CD8-positive, alpha-beta memory T cell (primary cell): ENCODE measurements at regions not wholly inside any gene's neighbourhood (a gene's known extent, or its start where the extent isn't known, plus 50 kb on each side); places are given as distances from the start of the nearest gene placed in this dataset.

ENCODE experiments used
- CTCF ChIA-PET: fragments of 350-600 bp; sonication (Branson Sonifier 250); formaldehyde crosslinking; loops from one replicate; lab custom pipeline; 2021; ENCODE audit warnings: antibody characterized with exemption; lab: Charles Lee
- POLR2A ChIA-PET: fragments of 350-600 bp; sonication (Branson Sonifier 250); formaldehyde crosslinking; loops from one replicate; lab custom pipeline; 2021; ENCODE audit warnings: antibody characterized with exemption; lab: Charles Lee
- DNase-seq, 5 donors: peaks; one replicate each; pipeline versions ENCODE4 v3.0.0 to v3.0.0-alpha.2; 2020 to 2022; ENCODE audit warnings: mixed read lengths in 1 of 5
- H3K27ac ChIP-seq: one replicate; pipeline ENCODE4 v1.7.0; 2013; ENCODE audit warnings: low read depth, mild to moderate bottlenecking, low read length, moderate library complexity
- H3K27me3 ChIP-seq: 2 replicates; pipeline ENCODE4 v1.7.0; 2013; ENCODE audit warnings: low read length, mild to moderate bottlenecking; ENCODE audit not compliant: insufficient read depth, poor library complexity, severe bottlenecking
- H3K36me3 ChIP-seq: 2 replicates; pipeline ENCODE4 v1.7.0; 2013; ENCODE audit warnings: mild to moderate bottlenecking, low read length, moderate library complexity; ENCODE audit not compliant: insufficient read depth
- H3K4me1 ChIP-seq: 2 replicates; pipeline ENCODE4 v1.7.0; 2013; ENCODE audit warnings: mild to moderate bottlenecking, low read length, moderate library complexity; ENCODE audit not compliant: insufficient read depth
- H3K4me3 ChIP-seq: 2 replicates; pipeline ENCODE4 v1.7.0; 2013; ENCODE audit warnings: mild to moderate bottlenecking, low read length
- H3K9me3 ChIP-seq: 2 replicates; pipeline ENCODE4 v1.7.0; 2013; ENCODE audit warnings: mild to moderate bottlenecking, low read length
- H3K27ac Mint-ChIP-seq, 8 donors: one replicate each; pipeline ENCODE4 v1.8.0; 2020 to 2021; ENCODE audit warnings: mixed read lengths in 8 of 8, mild to moderate bottlenecking in 6 of 8, inconsistent platforms in 3 of 8, moderate library complexity in 3 of 8
- H3K27me3 Mint-ChIP-seq, 2 donors: one replicate each; pipeline ENCODE4 v1.8.0; 2020 to 2021; ENCODE audit warnings: mixed read lengths in 2 of 2, mild to moderate bottlenecking in 1 of 2, moderate library complexity in 1 of 2
- H3K36me3 Mint-ChIP-seq, 3 donors: one replicate each; pipeline ENCODE4 v1.8.0; 2020 to 2021; ENCODE audit warnings: mixed read lengths in 3 of 3, inconsistent platforms in 1 of 3, mild to moderate bottlenecking in 1 of 3
- H3K4me1 Mint-ChIP-seq, 3 donors: one replicate each; pipeline ENCODE4 v1.8.0; 2020 to 2021; ENCODE audit warnings: mixed read lengths in 3 of 3, inconsistent platforms in 1 of 3, mild to moderate bottlenecking in 1 of 3
- H3K4me3 Mint-ChIP-seq, 7 donors: one replicate each; pipeline ENCODE4 v1.8.0; 2020 to 2021; ENCODE audit warnings: mixed read lengths in 7 of 7, mild to moderate bottlenecking in 6 of 7, moderate library complexity in 4 of 7, inconsistent platforms in 2 of 7
- H3K9me3 Mint-ChIP-seq, 5 donors: one replicate each; pipeline ENCODE4 v1.8.0; 2020 to 2022; ENCODE audit warnings: mixed read lengths in 5 of 5, mild to moderate bottlenecking in 3 of 5, moderate library complexity in 2 of 5, inconsistent platforms in 1 of 5

- Mint-ChIP-seq H3K27ac (no peak overlapping the region), H3K27me3 (peaks cover 3 to 11% of the 10 kb centered on the region in 2 donors), H3K9me3 (no peaks in the 10 kb centered on the region), H3K4me1 (no peaks in the 10 kb centered on the region), H3K4me3 (no peak overlapping the region), H3K36me3 (no peaks in the 10 kb centered on the region)
- Histone ChIP-seq H3K27me3 (no peaks in the 10 kb centered on the region), H3K4me3 (no peak overlapping the region), H3K9me3 (no peaks in the 10 kb centered on the region), H3K27ac (no peak overlapping the region), H3K36me3 (no peaks in the 10 kb centered on the region), H3K4me1 (no peaks in the 10 kb centered on the region)
- no peak for DNase-seq
- ChIA-PET POLR2A (interaction anchor here (0.6 kb wide), 1 partner anchor 503 kb away, joined by 6 read pairs; no protein-coding TSS in a partner anchor), CTCF (no interaction called here)
These were observed 200.5 kb downstream of the FGF9 start for GRCh38 chr13:21871382-21871781.

GRCh38 chr13:21871919-21872318, 201.0 kb downstream of the FGF9 start:
- H3K27me3 ChIP-seq: no peaks in the 10 kb centered on the region
- Mint-ChIP-seq H3K27ac (no peak overlapping the region), H3K36me3 (no peaks in the 10 kb centered on the region), H3K27me3 (peaks cover 0 to 11% of the 10 kb centered on the region in 2 donors), H3K4me3 (no peak overlapping the region), H3K4me1 (no peaks in the 10 kb centered on the region), H3K9me3 (no peaks in the 10 kb centered on the region)
- H3K9me3 ChIP-seq: no peaks in the 10 kb centered on the region
- no peaks in the 10 kb centered on the region for H3K4me1 ChIP-seq
- no peaks in the 10 kb centered on the region for H3K36me3 ChIP-seq
- ChIA-PET POLR2A (no interaction called here), CTCF (no interaction called here)
- H3K27ac ChIP-seq: no peak overlapping the region
- no peak for DNase-seq
- no peak overlapping the region for H3K4me3 ChIP-seq

- CTCF ChIA-PET: no interaction called here
- Mint-ChIP-seq H3K4me1 (no peaks in the 10 kb centered on the region), H3K9me3 (no peaks in the 10 kb centered on the region), H3K36me3 (no peaks in the 10 kb centered on the region), H3K27ac (no peak overlapping the region), H3K4me3 (no peak overlapping the region), H3K27me3 (peaks cover 0 to 11% of the 10 kb centered on the region in 2 donors)
- POLR2A ChIA-PET: no interaction called here
- no peaks in the 10 kb centered on the region for H3K36me3 ChIP-seq
- no peak for DNase-seq
- no peaks in the 10 kb centered on the region for H3K27me3 ChIP-seq
- H3K9me3 ChIP-seq: no peaks in the 10 kb centered on the region
- H3K27ac ChIP-seq: no peak overlapping the region
- H3K4me3 ChIP-seq: no peak overlapping the region
- H3K4me1 ChIP-seq: no peaks in the 10 kb centered on the region
These were observed 201.9 kb downstream of the FGF9 start for GRCh38 chr13:21872795-21873194.

- Mint-ChIP-seq H3K27me3 (peaks cover 12 to 14% of the 10 kb centered on the region in 2 donors), H3K36me3 (no peaks in the 10 kb centered on the region), H3K9me3 (no peaks in the 10 kb centered on the region), H3K4me3 (no peak overlapping the region), H3K4me1 (no peaks in the 10 kb centered on the region), H3K27ac (no peak overlapping the region)
- ChIA-PET CTCF (no interaction called here), POLR2A (no interaction called here)
- Histone ChIP-seq H3K4me3 (no peak overlapping the region), H3K4me1 (no peaks in the 10 kb centered on the region), H3K27ac (no peak overlapping the region), H3K27me3 (no peaks in the 10 kb centered on the region), H3K36me3 (no peaks in the 10 kb centered on the region), H3K9me3 (no peaks in the 10 kb centered on the region)
- no peak for DNase-seq
These were observed 204.2 kb downstream of the FGF9 start for GRCh38 chr13:21875116-21875515.

- Mint-ChIP-seq H3K27me3 (peaks cover 5 to 26% of the 10 kb centered on the region in 2 donors), H3K36me3 (peaks cover 0 to 4% (median 0%) of the 10 kb centered on the region in 3 donors), H3K27ac (peak overlapping the region in 2 of 8 donors; percentile 26 to 55), H3K4me1 (no peaks in the 10 kb centered on the region), H3K9me3 (no peaks in the 10 kb centered on the region), H3K4me3 (no peak overlapping the region)
- Histone ChIP-seq H3K9me3 (no peaks in the 10 kb centered on the region), H3K27ac (no peak overlapping the region), H3K27me3 (no peaks in the 10 kb centered on the region), H3K36me3 (no peaks in the 10 kb centered on the region), H3K4me1 (no peaks in the 10 kb centered on the region), H3K4me3 (no peak overlapping the region)
- POLR2A ChIA-PET: no interaction called here
- CTCF ChIA-PET: no interaction called here
- DNase-seq: no peak
These were observed 208.5 kb downstream of the FGF9 start for GRCh38 chr13:21879263-21879914.

- Mint-ChIP-seq H3K9me3 (no peaks in the 10 kb centered on the region), H3K36me3 (peaks cover 0 to 4% (median 0%) of the 10 kb centered on the region in 3 donors), H3K4me1 (peaks cover 0 to 9% (median 0%) of the 10 kb centered on the region in 3 donors), H3K27ac (no peak overlapping the region), H3K4me3 (no peak overlapping the region), H3K27me3 (peaks cover 5 to 40% of the 10 kb centered on the region in 2 donors)
- ChIA-PET CTCF (no interaction called here), POLR2A (no interaction called here)
- Histone ChIP-seq H3K27me3 (no peaks in the 10 kb centered on the region), H3K4me3 (no peak overlapping the region), H3K27ac (no peak overlapping the region), H3K9me3 (no peaks in the 10 kb centered on the region), H3K36me3 (no peaks in the 10 kb centered on the region), H3K4me1 (no peaks in the 10 kb centered on the region)
- no peak for DNase-seq
These were observed 211.9 kb downstream of the FGF9 start for GRCh38 chr13:21882766-21883165.

- Histone ChIP-seq H3K27me3 (no peaks in the 10 kb centered on the region), H3K27ac (no peak overlapping the region), H3K9me3 (no peaks in the 10 kb centered on the region), H3K4me1 (no peaks in the 10 kb centered on the region), H3K36me3 (no peaks in the 10 kb centered on the region), H3K4me3 (no peak overlapping the region)
- no peak for DNase-seq
- Mint-ChIP-seq H3K4me1 (peaks cover 0 to 9% (median 0%) of the 10 kb centered on the region in 3 donors), H3K4me3 (no peak overlapping the region), H3K27ac (no peak overlapping the region), H3K27me3 (peaks cover 5 to 40% of the 10 kb centered on the region in 2 donors), H3K36me3 (peaks cover 0 to 4% (median 0%) of the 10 kb centered on the region in 3 donors), H3K9me3 (no peaks in the 10 kb centered on the region)
- POLR2A ChIA-PET: no interaction called here
- CTCF ChIA-PET: interaction anchor here (1.9 kb wide), 1 partner anchor 11 kb away, joined by 4 read pairs; no protein-coding TSS in a partner anchor
These were observed 212.8 kb downstream of the FGF9 start for GRCh38 chr13:21883713-21884112.

- Mint-ChIP-seq H3K36me3 (peaks cover 0 to 4% (median 0%) of the 10 kb centered on the region in 3 donors), H3K9me3 (no peaks in the 10 kb centered on the region), H3K4me3 (no peak overlapping the region), H3K27me3 (peaks cover 4 to 33% of the 10 kb centered on the region in 2 donors), H3K27ac (no peak overlapping the region), H3K4me1 (peaks cover 0 to 9% (median 0%) of the 10 kb centered on the region in 3 donors)
- no peaks in the 10 kb centered on the region for H3K9me3 ChIP-seq
- no peaks in the 10 kb centered on the region for H3K4me1 ChIP-seq
- H3K27ac ChIP-seq: no peak overlapping the region
- H3K27me3 ChIP-seq: no peaks in the 10 kb centered on the region
- H3K36me3 ChIP-seq: no peaks in the 10 kb centered on the region
- ChIA-PET POLR2A (no interaction called here), CTCF (interaction anchor here (1.5 to 1.9 kb wide), 2 partner anchors 10 to 303 kb away, joined by 3 to 4 read pairs; no protein-coding TSS in a partner anchor)
- no peak overlapping the region for H3K4me3 ChIP-seq
- DNase-seq: no peak
These were observed 213.5 kb downstream of the FGF9 start for GRCh38 chr13:21884299-21884909.
